Common myeloid progenitor, CD34-positive (primary cell): ENCODE measurements at regions not wholly inside any gene's neighbourhood (a gene's known extent, or its start where the extent isn't known, plus 50 kb on each side); places are given as distances from the start of the nearest gene placed in this dataset.
A peak's percentile ranks its signal among the peaks of the same experiment; 100 is the strongest.

Experiments used
- CTCF ChIA-PET: fragments of 350-600 bp; sonication (Branson Sonifier 250); formaldehyde crosslinking; loops from one replicate; lab custom pipeline; 2021; ENCODE audit warnings: antibody characterized with exemption; lab: Charles Lee
- POLR2A ChIA-PET: fragments of 350-600 bp; sonication (Branson Sonifier 250); formaldehyde crosslinking; loops from one replicate; lab custom pipeline; 2021; ENCODE audit warnings: antibody characterized with exemption; lab: Charles Lee
- DNase-seq, 3 donors: peaks; one replicate each; pipeline versions ENCODE4 v3.0.0 to v3.0.0-alpha.2; 2013
- H3K27ac ChIP-seq, 2 experiments: 1 replicate in 1 of 2; 2 replicates in 1 of 2; pipeline ENCODE4 v1.7.0; 2013; ENCODE audit warnings: inconsistent platforms in 2 of 2, low read length in 2 of 2, mild to moderate bottlenecking in 2 of 2, low read depth in 1 of 2, moderate library complexity in 1 of 2; ENCODE audit not compliant: severe bottlenecking in 2 of 2, insufficient read depth in 1 of 2, poor library complexity in 1 of 2
- H3K27me3 ChIP-seq, 5 experiments: replicated peaks in 2 of 5; 1 replicate in 3 of 5; 2 replicates in 2 of 5; pipeline versions ENCODE4 v1.6.1 to v1.7.0; 2013; ENCODE audit warnings: low read length in 4 of 5, mild to moderate bottlenecking in 2 of 5, moderate library complexity in 2 of 5, inconsistent platforms in 1 of 5; ENCODE audit not compliant: insufficient read depth in 5 of 5, control insufficient read depth in 4 of 5
- H3K36me3 ChIP-seq, 4 experiments: 1 replicate in 2 of 4; 2 replicates in 2 of 4; pipeline versions ENCODE4 v1.6.1 to v1.7.0; 2013; ENCODE audit warnings: low read length in 3 of 4, control low read depth in 1 of 4, mild to moderate bottlenecking in 1 of 4; ENCODE audit not compliant: control insufficient read depth in 4 of 4, insufficient read depth in 4 of 4
- H3K4me1 ChIP-seq, 4 experiments: 1 replicate in 3 of 4; 2 replicates in 1 of 4; pipeline versions ENCODE4 v1.6.1 to v1.7.1; 2013; ENCODE audit warnings: low read length in 3 of 4, mild to moderate bottlenecking in 3 of 4, control low read depth in 1 of 4, inconsistent platforms in 1 of 4, moderate library complexity in 1 of 4; ENCODE audit not compliant: control insufficient read depth in 4 of 4, insufficient read depth in 4 of 4; ENCODE audit errors: control extremely low read depth in 1 of 4
- H3K4me3 ChIP-seq, 7 experiments: 1 replicate in 4 of 7; 2 replicates in 3 of 7; pipeline versions ENCODE4 v1.5.1 to v1.7.0; 2013; ENCODE audit warnings: mild to moderate bottlenecking in 7 of 7, low read length in 6 of 7, moderate library complexity in 6 of 7, inconsistent platforms in 2 of 7, low read depth in 2 of 7, control low read depth in 1 of 7; ENCODE audit not compliant: insufficient read depth in 4 of 7, control insufficient read depth in 1 of 7; ENCODE audit errors: extremely low read depth in 1 of 7
- H3K9me3 ChIP-seq, 5 experiments: 1 replicate in 4 of 5; 2 replicates in 1 of 5; pipeline versions ENCODE4 v1.6.1 to v1.7.1; 2013; ENCODE audit warnings: low read length in 4 of 5, mild to moderate bottlenecking in 2 of 5, inconsistent platforms in 1 of 5, low read depth in 1 of 5, moderate library complexity in 1 of 5; ENCODE audit not compliant: control insufficient read depth in 4 of 5, insufficient read depth in 2 of 5; ENCODE audit errors: control extremely low read depth in 1 of 5
- WGBS: methylation state at CpG from one replicate; pipeline ENCODE4 v1.1.5; 2013; ENCODE audit not compliant: insufficient coverage; 5-methylcytosine and 5-hydroxymethylcytosine counted together

GRCh38 chr16:50989047-50989446 lies 162.0 kb downstream of the SALL1 start:
- Histone ChIP-seq H3K9me3 (peaks cover 0 to 4% (median 2%) of the 10 kb centered on the region in 5 experiments), H3K27ac (no peak overlapping the region), H3K4me1 (peaks cover 0 to 7% (median 0%) of the 10 kb centered on the region in 4 experiments), H3K4me3 (no peak overlapping the region), H3K36me3 (no peaks in the 10 kb centered on the region), H3K27me3 (peaks cover 0 to 6% (median 0%) of the 10 kb centered on the region in 5 experiments)
- ChIA-PET POLR2A (no interaction called here), CTCF (no interaction called here)
- DNase-seq, result peak in 1 of 3 donors; percentile 23
- WGBS, result 17% methylated on average over 1 of the region's 1 CpG

DNA sequence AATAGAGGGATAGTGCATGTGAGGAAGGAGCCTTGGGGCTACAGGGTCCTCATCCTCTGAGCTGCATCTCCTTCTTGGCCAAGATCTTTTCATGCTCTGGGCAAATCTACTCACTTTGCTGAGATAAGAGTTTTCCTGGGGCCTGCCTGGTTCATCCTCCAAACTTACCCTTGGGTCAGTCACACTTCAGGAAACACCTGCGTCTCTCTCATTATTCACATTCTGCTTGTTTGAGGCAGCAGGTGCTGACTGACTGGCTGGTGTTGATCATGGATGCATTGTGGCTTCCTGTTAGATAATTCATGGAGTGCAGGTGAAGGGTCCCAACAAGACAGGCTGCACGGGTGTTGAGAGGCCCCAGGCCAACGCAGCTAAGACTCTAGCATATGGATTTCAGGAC lies 162.6 kb downstream of the SALL1 start:
- no peaks in the 10 kb centered on the region for H3K36me3 ChIP-seq
- DNase-seq, result no peak
- no peak overlapping the region for H3K4me3 ChIP-seq
- H3K27me3 ChIP-seq, result peaks cover 0 to 4% (median 0%) of the 10 kb centered on the region in 5 experiments
- no peak overlapping the region for H3K27ac ChIP-seq
- ChIA-PET POLR2A (no interaction called here), CTCF (no interaction called here)
- H3K4me1 ChIP-seq, result peaks cover 0 to 7% (median 0%) of the 10 kb centered on the region in 4 experiments
- no CpG with 5 or more reads among the region's 3 CpGs for WGBS
- H3K9me3 ChIP-seq, result peaks cover 0 to 4% (median 2%) of the 10 kb centered on the region in 5 experiments

GRCh38 chr16:50986453-50986852 lies 164.6 kb downstream of the SALL1 start:
- peaks cover 0 to 6% (median 2%) of the 10 kb centered on the region in 5 experiments for H3K9me3 ChIP-seq
- H3K27ac ChIP-seq, result no peak overlapping the region
- WGBS, result 63% methylated on average over 3 of the region's 5 CpGs
- ChIA-PET CTCF (no interaction called here), POLR2A (no interaction called here)
- H3K27me3 ChIP-seq, result peaks cover 0 to 2% (median 0%) of the 10 kb centered on the region in 5 experiments
- no peak overlapping the region for H3K4me3 ChIP-seq
- peaks cover 0 to 7% (median 0%) of the 10 kb centered on the region in 4 experiments for H3K4me1 ChIP-seq
- no peaks in the 10 kb centered on the region for H3K36me3 ChIP-seq
- no peak for DNase-seq

GRCh38 chr16:50985733-50986132 lies 165.3 kb downstream of the SALL1 start:
- CTCF ChIA-PET, result no interaction called here
- POLR2A ChIA-PET, result no interaction called here
- 100% methylated on average over 2 of the region's 2 CpGs for WGBS
- DNase-seq, result no peak
- Histone ChIP-seq H3K4me3 (no peak overlapping the region), H3K36me3 (no peaks in the 10 kb centered on the region), H3K27ac (no peak overlapping the region), H3K9me3 (peaks cover 0 to 6% (median 2%) of the 10 kb centered on the region in 5 experiments), H3K4me1 (peaks cover 0 to 7% (median 0%) of the 10 kb centered on the region in 4 experiments), H3K27me3 (peaks cover 0 to 2% (median 0%) of the 10 kb centered on the region in 5 experiments)

- Histone ChIP-seq H3K27ac (no peak overlapping the region), H3K36me3 (no peaks in the 10 kb centered on the region), H3K4me1 (peaks cover 0 to 7% (median 0%) of the 10 kb centered on the region in 4 experiments), H3K4me3 (no peak overlapping the region), H3K27me3 (peaks cover 0 to 2% (median 0%) of the 10 kb centered on the region in 5 experiments), H3K9me3 (peaks cover 0 to 6% (median 2%) of the 10 kb centered on the region in 5 experiments)
- ChIA-PET CTCF (no interaction called here), POLR2A (no interaction called here)
- no peak for DNase-seq
- WGBS, result 77% methylated on average over 2 of the region's 6 CpGs
Measured at GRCh38 chr16:50984688-50985087, 166.4 kb downstream of the SALL1 start.

- H3K9me3 ChIP-seq, result peaks cover 0 to 6% (median 2%) of the 10 kb centered on the region in 5 experiments
- POLR2A ChIA-PET, result no interaction called here
Measured at GRCh38 chr16:50982808-50983207, 168.3 kb downstream of the SALL1 start.

GRCh38 chr16:50981951-50982350 lies 169.1 kb downstream of the SALL1 start:
- Histone ChIP-seq H3K36me3 (no peaks in the 10 kb centered on the region), H3K4me1 (no peaks in the 10 kb centered on the region), H3K27me3 (peaks cover 0 to 7% (median 0%) of the 10 kb centered on the region in 5 experiments), H3K9me3 (peaks cover 0 to 6% (median under 1%) of the 10 kb centered on the region in 5 experiments), H3K27ac (no peak overlapping the region), H3K4me3 (no peak overlapping the region)
- POLR2A ChIA-PET, result no interaction called here
- no peak for DNase-seq
- WGBS, result 88% methylated on average over 6 of the region's 6 CpGs
- CTCF ChIA-PET, result no interaction called here

More at GRCh38 chr16:50982808-50983207, 168.3 kb downstream of the SALL1 start:
- no peak for DNase-seq
- peaks cover 0 to 4% (median 0%) of the 10 kb centered on the region in 5 experiments for H3K27me3 ChIP-seq
- no peaks in the 10 kb centered on the region for H3K4me1 ChIP-seq
- no peak overlapping the region for H3K4me3 ChIP-seq
- no peaks in the 10 kb centered on the region for H3K36me3 ChIP-seq
- H3K27ac ChIP-seq, result no peak overlapping the region
- CTCF ChIA-PET, result no interaction called here
